BJ (cell line): ENCODE measurements at regions not wholly inside any gene's neighbourhood (a gene's known extent, or its start where the extent isn't known, plus 50 kb on each side); places are given as distances from the start of the nearest gene placed in this dataset.

Experiments used
- CTCF ChIA-PET: fragments of 350-600 bp; formaldehyde crosslinking; extraction: SDS; loops from one replicate; lab custom pipeline; 2021; ENCODE audit warnings: antibody characterized with exemption, inconsistent platforms; lab: Yijun Ruan, JAX
- POLR2A ChIA-PET: fragments of 300-600 bp; sonication (Branson Sonifier 250); formaldehyde crosslinking; extraction: SDS; loops from one replicate; lab custom pipeline; 2021; ENCODE audit warnings: antibody characterized with exemption; lab: Charles Lee
- DNase-seq: peaks from one replicate; pipeline ENCODE4 v3.0.0-alpha.2; 2011; ENCODE audit warnings: low read depth
- H3K27me3 ChIP-seq: 2 replicates; pipeline ENCODE4 v1.6.0; 2011; ENCODE audit warnings: low read length; ENCODE audit not compliant: control insufficient read depth, insufficient read depth
- H3K36me3 ChIP-seq: 2 replicates; pipeline ENCODE4 v1.5.1; 2011; ENCODE audit warnings: low read length; ENCODE audit not compliant: control insufficient read depth, insufficient read depth
- H3K4me3 ChIP-seq: 2 replicates; pipeline ENCODE4 v1.5.1; 2011; ENCODE audit warnings: low read depth, mild to moderate bottlenecking, control low read depth, low read length
- TF ChIP-seq, protein P1 (sequence below): IDR thresholded peaks from 2 replicates; pipeline ENCODE4 v1.5.1; 2011; ENCODE audit warnings: low read depth, mild to moderate bottlenecking, control low read depth, inconsistent platforms, low read length, moderate library complexity; ENCODE audit not compliant: insufficient read depth

DNA sequence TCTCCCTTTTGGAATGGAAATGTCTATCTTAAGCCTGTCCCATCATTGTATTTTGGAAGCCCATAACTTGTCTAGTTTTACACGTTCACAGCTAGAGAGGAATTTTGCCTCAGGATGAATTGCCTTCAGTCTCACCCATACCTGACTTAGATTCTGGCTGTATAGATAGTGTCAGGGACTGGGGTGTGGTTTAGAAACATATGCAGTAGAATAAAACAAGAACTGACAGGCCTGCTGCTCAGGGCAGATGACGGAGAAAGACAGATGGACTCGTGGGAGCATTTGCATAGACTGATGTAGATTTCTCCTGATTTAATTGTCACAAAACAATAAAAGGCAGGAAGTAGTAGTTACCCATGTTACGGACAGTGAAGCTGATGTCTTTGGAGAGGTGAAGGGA, 166.7 kb downstream of the UCK2 start:
- ChIA-PET CTCF (interaction anchor here (1.2 kb wide), 1 partner anchor 21 kb away, joined by 3 read pairs; no protein-coding TSS in a partner anchor), POLR2A (no interaction called here)
- Histone ChIP-seq H3K36me3 (no peaks in the 10 kb centered on the region), H3K27me3 (no peaks in the 10 kb centered on the region), H3K4me3 (no peak overlapping the region)
- TF ChIP-seq, protein P1, sequence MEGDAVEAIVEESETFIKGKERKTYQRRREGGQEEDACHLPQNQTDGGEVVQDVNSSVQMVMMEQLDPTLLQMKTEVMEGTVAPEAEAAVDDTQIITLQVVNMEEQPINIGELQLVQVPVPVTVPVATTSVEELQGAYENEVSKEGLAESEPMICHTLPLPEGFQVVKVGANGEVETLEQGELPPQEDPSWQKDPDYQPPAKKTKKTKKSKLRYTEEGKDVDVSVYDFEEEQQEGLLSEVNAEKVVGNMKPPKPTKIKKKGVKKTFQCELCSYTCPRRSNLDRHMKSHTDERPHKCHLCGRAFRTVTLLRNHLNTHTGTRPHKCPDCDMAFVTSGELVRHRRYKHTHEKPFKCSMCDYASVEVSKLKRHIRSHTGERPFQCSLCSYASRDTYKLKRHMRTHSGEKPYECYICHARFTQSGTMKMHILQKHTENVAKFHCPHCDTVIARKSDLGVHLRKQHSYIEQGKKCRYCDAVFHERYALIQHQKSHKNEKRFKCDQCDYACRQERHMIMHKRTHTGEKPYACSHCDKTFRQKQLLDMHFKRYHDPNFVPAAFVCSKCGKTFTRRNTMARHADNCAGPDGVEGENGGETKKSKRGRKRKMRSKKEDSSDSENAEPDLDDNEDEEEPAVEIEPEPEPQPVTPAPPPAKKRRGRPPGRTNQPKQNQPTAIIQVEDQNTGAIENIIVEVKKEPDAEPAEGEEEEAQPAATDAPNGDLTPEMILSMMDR, result no peak
- DNase-seq, result no peak

DNA sequence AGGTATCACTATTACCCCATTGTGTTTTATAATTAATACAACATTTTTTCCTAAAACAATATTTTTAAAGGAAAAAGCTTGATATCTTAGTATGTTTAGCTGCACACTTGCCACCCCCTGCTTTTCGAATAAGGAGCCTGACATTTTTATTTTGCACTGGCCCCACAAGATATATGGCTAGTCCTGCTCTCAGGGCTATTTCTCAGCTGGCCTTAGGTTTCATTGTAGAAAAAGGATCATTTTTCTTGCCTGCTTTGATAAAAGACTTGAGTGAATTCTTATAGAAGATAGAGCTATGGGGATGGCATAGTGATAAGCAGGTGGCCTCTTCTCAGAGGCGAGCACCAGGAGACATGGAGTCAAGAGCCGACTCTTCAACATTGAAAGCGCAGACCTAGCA, 167.0 kb downstream of the FAM78B start:
- H3K27me3 ChIP-seq, result no peaks in the 10 kb centered on the region
- no peak for DNase-seq
- TF ChIP-seq, protein P1, result no peak
- H3K36me3 ChIP-seq, result no peaks in the 10 kb centered on the region
- ChIA-PET CTCF (no interaction called here), POLR2A (no interaction called here)
- no peak overlapping the region for H3K4me3 ChIP-seq

DNA sequence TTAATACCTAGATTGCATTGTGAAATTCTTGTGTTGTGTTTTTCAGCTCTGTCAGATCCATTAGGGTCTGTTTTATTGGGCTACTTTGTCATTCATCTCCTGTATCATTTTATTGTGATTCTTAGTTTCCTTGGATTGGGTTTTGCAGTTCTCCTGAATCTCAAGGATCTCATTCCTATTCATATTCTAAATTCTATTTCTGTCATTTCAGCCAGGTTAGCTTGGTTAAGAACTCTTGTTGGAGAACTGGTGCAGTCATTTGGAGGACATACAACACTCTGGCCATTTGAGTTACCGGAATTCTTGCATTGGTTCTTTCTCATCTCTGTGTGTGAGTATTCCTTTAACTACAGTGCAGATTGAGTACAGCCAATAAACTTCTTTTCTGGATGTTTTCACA, 159.6 kb downstream of the FAM78B start:
- CTCF ChIA-PET, result no interaction called here
- DNase-seq, result no peak

DNA sequence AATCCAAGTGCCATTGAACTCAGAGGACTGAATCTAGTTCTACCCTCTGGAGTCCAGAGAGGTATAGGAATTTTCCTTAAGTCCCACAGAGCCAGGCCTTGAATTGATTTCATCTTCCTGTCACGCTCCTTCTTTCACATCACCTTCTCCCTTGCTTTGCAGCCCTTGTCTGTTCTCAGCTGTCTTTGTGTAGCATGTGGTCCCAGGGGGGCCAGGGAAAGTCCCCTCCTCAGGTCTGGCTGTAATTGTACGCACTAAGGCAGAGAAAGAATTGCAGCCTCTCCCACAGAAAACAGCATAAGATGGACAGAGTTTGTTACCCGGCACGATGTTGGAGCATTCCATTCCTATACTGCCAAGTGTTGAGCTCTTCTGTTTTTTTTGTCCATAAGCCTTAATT, 153.6 kb downstream of the FAM78B start:
- POLR2A ChIA-PET, result no interaction called here
- DNase-seq, result no peak
- no peaks in the 10 kb centered on the region for H3K27me3 ChIP-seq
- TF ChIP-seq, protein P1, result no peak
- no peaks in the 10 kb centered on the region for H3K36me3 ChIP-seq
- no peak overlapping the region for H3K4me3 ChIP-seq
- CTCF ChIA-PET, result no interaction called here

More for the DNA sequence above, 159.6 kb downstream of the FAM78B start:
- H3K27me3 ChIP-seq, result no peaks in the 10 kb centered on the region
- TF ChIP-seq, protein P1, result no peak
- no peaks in the 10 kb centered on the region for H3K36me3 ChIP-seq
- H3K4me3 ChIP-seq, result no peak overlapping the region
- POLR2A ChIA-PET, result no interaction called here

DNA sequence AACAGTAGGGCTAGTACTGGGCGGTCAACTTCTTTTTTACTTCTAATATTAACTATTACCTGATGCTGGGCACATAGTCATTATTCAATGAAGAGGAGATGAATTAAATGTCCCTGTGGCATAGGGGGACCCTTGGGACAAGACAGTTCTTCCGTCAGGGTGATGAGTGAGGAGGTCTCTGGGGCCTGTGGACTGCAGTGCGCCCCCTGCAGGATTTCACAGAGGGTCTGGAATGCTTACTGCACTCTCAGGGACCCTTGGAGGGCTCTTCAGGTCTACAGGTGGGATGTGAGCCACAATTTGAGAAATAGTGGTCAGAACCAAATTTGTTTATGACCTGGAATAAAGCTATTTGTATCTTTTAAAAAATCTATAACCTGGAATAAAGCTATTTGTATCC, 149.4 kb downstream of the FAM78B start:
- TF ChIP-seq, protein P1, result no peak
- CTCF ChIA-PET, result interaction anchor here (1.5 kb wide), 1 partner anchor 93 kb away, joined by 3 read pairs; no protein-coding TSS in a partner anchor
- POLR2A ChIA-PET, result no interaction called here
- Histone ChIP-seq H3K27me3 (no peaks in the 10 kb centered on the region), H3K36me3 (no peaks in the 10 kb centered on the region), H3K4me3 (no peak overlapping the region)
- no peak for DNase-seq
